ENCODE measurements at regions not wholly inside any gene's neighbourhood (a gene's known extent, or its start where the extent isn't known, plus 50 kb on each side); places are given as distances from the start of the nearest gene placed in this dataset.
"Not testable (repeated sequence)": the region's sequence is repeated elsewhere in the genome, so short reads cannot be mapped to it uniquely, and the experiment has no call there.

DNA sequence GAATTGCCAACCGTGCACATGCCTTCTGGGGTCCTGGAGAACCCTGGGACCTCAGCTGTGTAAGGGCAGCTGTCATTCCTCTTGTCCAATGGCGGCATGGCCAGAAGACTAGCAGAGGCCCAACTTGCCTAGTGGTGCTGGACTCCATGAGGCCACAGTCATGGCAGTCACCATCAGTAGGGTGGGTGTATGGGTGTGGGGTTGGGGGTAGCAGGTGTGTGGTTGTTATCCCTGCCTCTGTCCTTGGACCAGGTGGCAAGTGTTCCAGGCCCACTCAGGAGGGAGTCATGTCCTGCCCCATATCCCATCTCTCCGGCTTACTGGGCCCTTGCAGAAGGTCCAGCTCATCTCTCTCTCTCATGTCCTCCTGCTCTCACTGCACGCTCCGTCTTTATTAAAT lies 1596.2 kb downstream of the MRPL39 start:
- DNase-seq (ENCODE audit: low read depth): no peak

DNA sequence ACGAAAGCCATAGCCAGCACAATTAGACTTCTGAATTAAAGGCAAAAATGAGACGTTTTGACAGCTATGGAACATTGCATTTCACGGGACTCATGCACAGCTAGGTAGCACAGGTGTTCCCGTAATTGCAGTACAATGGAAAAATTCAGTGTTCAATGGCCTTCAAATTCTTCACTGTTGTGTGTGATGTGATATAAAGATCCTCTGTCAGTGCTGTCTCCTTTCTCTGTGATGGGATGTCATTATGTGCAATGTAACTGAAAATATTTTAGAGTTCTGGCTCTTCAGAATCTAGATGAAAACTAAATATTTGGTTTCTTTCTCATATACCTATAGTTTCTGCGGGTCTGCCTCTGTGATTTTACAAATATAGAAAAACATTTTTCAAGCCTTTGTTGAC lies 1599.7 kb downstream of the MRPL39 start:
- DNase-seq (ENCODE audit: low read depth): no peak

- no peak for DNase-seq (ENCODE audit: low read depth)
Observed at GRCh38 chr21:23986987-23987386, 1620.3 kb downstream of the MRPL39 start.

DNA sequence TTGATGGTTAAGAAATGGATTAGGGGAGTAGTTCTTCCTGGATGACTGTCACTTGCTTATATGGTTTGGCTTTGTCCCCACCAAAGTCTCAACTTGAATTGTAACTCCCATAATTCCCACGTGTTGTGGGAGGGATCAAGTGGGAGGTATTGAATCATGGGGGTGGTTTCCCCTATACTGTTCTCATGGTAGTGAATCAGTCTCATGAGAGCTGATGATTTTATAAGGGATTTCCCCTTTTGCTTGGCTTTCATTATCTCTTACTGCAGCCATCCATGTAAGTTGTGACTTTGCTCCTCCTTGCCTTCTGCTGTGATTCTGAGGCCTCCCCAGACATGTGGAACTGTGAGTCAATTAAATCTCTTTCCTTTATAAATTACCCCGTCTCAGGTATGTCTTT lies 1621.1 kb downstream of the MRPL39 start:
- DNase-seq (ENCODE audit: low read depth): no peak

- no peak for DNase-seq (ENCODE audit: low read depth)
Observed at GRCh38 chr21:23982546-23982945, 1624.7 kb downstream of the MRPL39 start.

DNA sequence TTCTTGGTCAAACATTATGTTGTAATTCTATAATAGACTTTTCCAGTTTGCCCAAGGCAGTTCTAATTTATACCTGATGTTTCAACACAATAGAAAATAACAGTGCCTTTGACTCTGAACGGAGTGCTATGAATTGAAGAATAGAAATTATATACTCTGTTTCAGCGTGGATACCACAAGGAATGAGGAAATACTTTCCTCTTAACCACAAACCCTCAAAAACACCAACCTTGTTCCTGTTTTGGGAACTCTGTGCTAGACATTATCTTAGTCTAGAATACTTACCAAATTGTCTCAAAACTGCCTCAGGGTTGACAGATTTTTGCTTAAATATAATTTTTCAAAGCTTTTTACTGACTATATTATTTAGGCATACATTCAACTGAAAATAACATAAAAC lies 1629.3 kb downstream of the MRPL39 start:
- no peak for DNase-seq (ENCODE audit: low read depth)

GRCh38 chr21:23968722-23969647 lies 1638.3 kb downstream of the MRPL39 start:
- DNase-seq (ENCODE audit: low read depth): no peak

GRCh38 chr21:23968008-23968407 lies 1639.3 kb downstream of the MRPL39 start:
- DNase-seq (ENCODE audit: low read depth): no peak

GRCh38 chr21:23963454-23963853 lies 1643.8 kb downstream of the MRPL39 start:
- DNase-seq (ENCODE audit: low read depth): no peak

- no peak for DNase-seq (ENCODE audit: low read depth)
Observed at GRCh38 chr21:23960769-23961168, 1646.5 kb downstream of the MRPL39 start.

DNA sequence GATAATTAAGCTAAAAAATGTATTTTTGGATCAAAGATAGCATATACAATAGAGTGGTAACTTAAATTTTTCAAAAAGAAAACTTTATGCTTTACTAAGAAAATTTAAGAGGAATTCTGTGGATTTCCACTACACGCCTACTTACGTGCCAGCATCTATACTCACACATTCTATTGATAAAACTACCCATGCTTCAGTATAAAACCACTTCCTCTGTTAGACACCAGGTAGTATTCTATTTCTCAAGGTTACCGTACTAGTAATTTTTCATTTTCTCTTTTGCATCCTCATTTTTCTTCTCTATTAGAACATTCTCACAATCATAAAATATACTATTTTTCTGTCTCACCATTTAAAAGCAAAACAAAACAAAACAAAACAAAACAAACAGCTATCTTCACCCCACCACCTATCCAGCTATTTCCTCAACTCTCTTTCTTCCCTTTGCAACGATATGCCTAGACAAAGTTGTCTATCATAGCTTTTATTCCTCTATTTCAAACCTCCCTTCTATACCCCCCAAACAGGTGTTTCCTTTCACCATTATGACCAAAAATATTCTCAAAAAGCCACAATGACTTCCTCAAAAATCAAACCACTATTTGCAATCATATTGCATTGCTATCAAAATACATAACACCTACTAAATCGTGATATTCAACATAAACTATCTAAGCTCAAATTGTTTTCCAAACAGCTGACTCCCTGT lies 1652.0 kb downstream of the MRPL39 start:
- DNase-seq (ENCODE audit: low read depth): no peak

- DNase-seq (ENCODE audit: low read depth): no peak
Observed at GRCh38 chr21:23952269-23952668, 1655.0 kb downstream of the MRPL39 start.

GRCh38 chr21:23951251-23951650 lies 1656.0 kb downstream of the MRPL39 start:
- DNase-seq (ENCODE audit: low read depth): no peak

GRCh38 chr21:23950344-23950743 lies 1656.9 kb downstream of the MRPL39 start:
- DNase-seq (ENCODE audit: low read depth): no peak

DNA sequence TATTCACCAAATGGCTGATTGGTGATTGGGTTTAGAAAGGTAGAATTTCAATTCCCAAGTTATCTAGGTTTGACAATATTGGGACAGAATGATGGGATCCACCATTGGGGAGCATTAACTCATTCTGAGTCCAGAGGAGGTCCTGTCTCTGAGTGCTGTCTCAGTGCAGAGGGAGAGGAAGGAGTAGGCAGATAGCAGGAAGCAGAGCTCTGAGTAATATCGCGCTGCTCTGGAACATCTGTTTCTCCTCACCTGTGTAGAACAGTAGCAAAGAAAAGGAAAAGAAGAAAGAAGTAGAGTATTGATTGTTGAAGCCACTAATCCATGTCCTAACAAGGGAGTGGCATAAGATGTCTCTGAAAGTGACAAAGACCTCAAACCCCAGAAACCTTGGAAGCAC lies 1657.8 kb downstream of the MRPL39 start:
- DNase-seq (ENCODE audit: low read depth): no peak

DNA sequence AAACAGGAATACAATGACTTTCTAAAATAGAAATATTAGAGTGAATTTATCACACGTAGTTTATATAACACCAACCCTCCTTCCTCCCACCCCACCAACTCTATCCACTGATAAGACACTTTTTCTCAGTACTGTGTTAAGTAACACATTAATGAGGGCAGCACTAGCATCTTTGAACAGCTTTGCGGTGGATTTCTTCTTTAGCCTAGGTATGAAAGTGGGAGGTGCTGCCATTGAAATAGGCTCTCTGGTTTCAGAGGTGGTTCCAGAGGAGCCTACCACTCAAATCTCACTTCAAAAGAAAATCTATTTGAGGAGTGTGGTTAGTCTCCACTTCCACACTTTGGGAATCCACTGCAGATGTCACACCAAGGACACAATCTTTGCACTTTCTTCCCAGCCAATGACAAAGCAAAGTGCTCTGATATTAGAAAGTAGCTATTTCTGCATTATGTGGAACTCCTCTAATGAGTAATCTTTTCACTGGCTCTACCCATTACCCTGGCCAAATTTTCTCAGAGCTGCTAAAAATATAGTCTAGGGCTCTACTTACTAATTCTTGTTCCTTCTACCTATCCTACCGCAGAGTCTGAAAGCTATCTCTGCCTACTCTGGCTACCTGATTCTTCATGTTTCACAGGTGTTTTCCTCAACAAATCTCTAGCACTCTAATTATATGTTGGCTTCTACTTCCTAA lies 1667.8 kb downstream of the MRPL39 start:
- no peak for DNase-seq (ENCODE audit: low read depth)

- DNase-seq (ENCODE audit: low read depth): no peak
Observed at GRCh38 chr21:23936991-23937390, 1670.3 kb downstream of the MRPL39 start.

GRCh38 chr21:23936224-23936623 lies 1671.1 kb downstream of the MRPL39 start:
- peak; percentile 1 for DNase-seq (ENCODE audit: low read depth)

DNA sequence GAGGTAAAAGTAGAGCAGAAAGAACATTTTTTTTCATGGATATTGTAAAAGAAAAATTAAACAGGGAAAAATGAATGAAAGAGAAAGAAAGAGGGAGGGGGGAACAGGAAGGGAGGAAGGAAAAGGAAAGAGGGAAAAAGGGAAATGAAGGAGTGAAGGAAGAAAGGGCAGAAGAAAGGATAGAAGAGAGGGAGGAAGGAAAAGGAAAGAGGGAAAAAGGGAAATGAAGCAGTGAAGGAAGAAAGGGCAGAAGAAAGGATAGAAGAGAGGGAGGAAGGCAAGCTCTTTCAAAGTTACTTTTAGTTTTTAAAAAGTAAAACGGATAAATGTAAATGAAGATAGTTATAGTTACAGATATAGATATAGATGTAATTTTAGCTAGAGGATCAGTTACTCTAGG lies 1676.7 kb downstream of the MRPL39 start:
- no peak for DNase-seq (ENCODE audit: low read depth)

DNA sequence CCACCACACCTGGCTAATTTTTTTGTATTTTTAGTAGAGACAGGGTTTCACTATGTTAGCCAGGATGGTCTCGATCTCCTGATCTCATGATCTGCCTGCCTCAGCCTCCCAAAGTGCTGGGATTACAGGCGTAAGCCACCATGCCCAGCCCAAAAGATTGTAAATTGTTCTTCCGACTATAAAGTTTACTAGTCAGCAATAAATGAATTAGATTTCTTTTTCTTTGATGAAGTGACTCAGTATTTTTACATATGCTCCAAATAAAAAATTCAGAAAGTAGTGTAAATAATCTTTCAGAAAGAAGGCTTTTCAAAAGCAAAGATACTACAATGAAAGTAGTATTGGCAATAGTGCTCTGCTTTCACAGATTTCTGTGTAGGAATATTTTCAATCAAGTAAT lies 1680.9 kb downstream of the MRPL39 start:
- DNase-seq (ENCODE audit: low read depth): not testable (repeated sequence)

DNA sequence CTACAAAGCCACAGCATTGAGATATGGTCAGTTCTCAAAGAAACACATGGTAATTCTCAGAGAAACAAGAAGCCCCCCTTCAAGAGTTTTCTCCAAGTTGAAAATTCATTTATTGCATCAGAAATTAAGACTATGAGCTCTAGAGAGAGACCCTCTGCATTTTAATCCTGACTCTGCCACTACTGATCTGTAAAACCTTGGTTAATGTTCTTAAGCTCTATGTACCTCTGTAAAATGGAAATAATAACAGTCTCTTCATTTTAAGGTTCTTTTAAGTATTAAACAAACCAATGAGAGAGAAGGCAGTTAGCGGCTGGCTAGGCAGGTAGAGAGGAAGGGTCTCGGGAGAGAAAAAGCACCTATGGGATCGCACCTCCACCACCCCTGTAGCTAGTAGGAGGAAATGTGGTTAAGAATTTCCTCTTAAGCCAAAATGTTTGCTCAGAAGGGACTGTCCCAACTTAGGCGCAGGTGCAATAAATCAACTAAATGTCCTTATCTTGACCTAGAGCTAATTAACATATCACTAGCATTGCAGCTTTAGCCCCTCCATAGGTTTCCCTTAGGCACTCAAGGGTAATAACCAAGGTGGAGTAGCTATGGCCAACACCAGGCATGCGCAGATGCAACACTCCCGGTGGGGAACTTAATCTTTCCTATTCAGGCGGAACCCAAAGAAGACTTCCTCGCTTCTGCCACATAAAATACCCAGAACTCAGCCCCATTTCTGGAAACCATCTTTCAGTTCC lies 1685.4 kb downstream of the MRPL39 start:
- DNase-seq (ENCODE audit: low read depth): no peak

DNA sequence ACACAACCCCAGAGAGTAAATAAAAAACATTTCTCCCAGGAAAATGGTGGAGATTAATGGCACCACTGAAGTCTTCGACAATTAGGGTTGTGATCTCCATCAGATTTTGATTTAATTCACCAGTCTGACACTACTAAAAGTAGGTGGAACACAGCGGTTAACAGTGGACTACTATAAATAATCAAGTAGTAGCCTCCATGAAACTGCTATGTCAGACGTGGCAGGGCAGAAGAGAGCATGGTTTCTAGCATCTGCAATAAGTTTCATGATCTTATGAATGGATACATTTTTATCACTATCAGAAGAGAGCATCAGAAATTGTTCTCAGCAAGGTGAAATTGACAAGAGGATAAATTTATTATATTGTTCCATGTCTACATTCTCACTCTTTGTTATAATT lies 1706.6 kb downstream of the MRPL39 start:
- no peak for DNase-seq (ENCODE audit: low read depth)
